HCT116 (cell line): ENCODE measurements at regions not wholly inside any gene's neighbourhood (a gene's known extent, or its start where the extent isn't known, plus 50 kb on each side); places are given as distances from the start of the nearest gene placed in this dataset.
"Not testable (repeated sequence)": the region's sequence is repeated elsewhere in the genome, so short reads cannot be mapped to it uniquely, and the experiment has no call there.

Experiments used
- ATAC-seq: fragments of 200-7000 bp; cut with Tn5 transposase; 2 replicates; pipeline ENCODE4 v1.9.1; 2020; ENCODE audit warnings: mild to moderate bottlenecking, moderate library complexity
- BruUV-seq: library from RNA; stranded (reverse); fragments of 400-500 nt; replicated peaks from 2 replicates; lab custom pipeline; 2021; lab: Mats Ljungman, UMichigan
- CTCF ChIA-PET: fragments of 300-600 bp; sonication (Branson Sonifier 250); formaldehyde crosslinking; loops from one replicate; lab custom pipeline; 2021; ENCODE audit warnings: antibody characterized with exemption; lab: Charles Lee
- POLR2A ChIA-PET: fragments of 300-600, 350-600 bp; sonication (Branson Sonifier 250); formaldehyde crosslinking; loops from one replicate; lab custom pipeline; 2021; ENCODE audit warnings: antibody characterized with exemption; lab: Charles Lee
- RAD21 ChIA-PET, 2 experiments: fragments of 300-600 bp; sonication (Branson Sonifier 250); formaldehyde crosslinking; loops; one replicate each; lab custom pipeline; 2023; ENCODE audit warnings: low total read pairs in 2 of 2; ENCODE audit not compliant: uncharacterized antibody in 2 of 2, unreplicated experiment in 2 of 2, low non-redundant PET in 1 of 2; lab: Charles Lee
- DNase-seq: peaks from one replicate; pipeline ENCODE4 v3.0.0-alpha.2; 2010; ENCODE audit warnings: low read depth, low spot score
- H2AFZ ChIP-seq: fragments of 200-600 bp; shearing (Covaris generic), sonication (generic); 2 replicates; pipeline ENCODE4 v1.6.1; 2017; ENCODE audit warnings: low read depth, mixed run types, mixed read lengths, antibody characterized with exemption, low read length; ENCODE audit not compliant: poor library complexity, severe bottlenecking
- H3K27ac ChIP-seq: 2 replicates; pipeline ENCODE4 v1.5.1; 2012; ENCODE audit warnings: low read depth, low read length
- H3K27me3 ChIP-seq: fragments of 200-600 bp; sonication (generic); 2 replicates; pipeline ENCODE4 v1.6.1; 2016; ENCODE audit warnings: mixed run types, low read length, mixed read lengths; ENCODE audit not compliant: insufficient read depth
- H3K36me3 ChIP-seq, 2 experiments: fragments of 200-500 bp in 1 of 2; fragments of 200-600 bp in 1 of 2; sonication (Bioruptor generic) in 1 of 2; sonication (generic) in 1 of 2; 2 replicates each; pipeline versions ENCODE4 v1.5.1 to v1.6.1; 2014 to 2016; ENCODE audit warnings: low read length in 2 of 2, inconsistent platforms in 1 of 2, mixed read lengths in 1 of 2, mixed run types in 1 of 2; ENCODE audit not compliant: insufficient read depth in 2 of 2, control insufficient read depth in 1 of 2
- H3K4me1 ChIP-seq, 2 experiments: fragments of 200-600 bp in 1 of 2; sonication (generic) in 1 of 2; 2 replicates each; pipeline versions ENCODE4 v1.5.1 to v1.6.1; 2012 to 2017; ENCODE audit warnings: low read length in 2 of 2, inconsistent platforms in 1 of 2, mild to moderate bottlenecking in 1 of 2, mixed read lengths in 1 of 2, mixed run types in 1 of 2, moderate library complexity in 1 of 2; ENCODE audit not compliant: insufficient read depth in 2 of 2, control insufficient read depth in 1 of 2
- H3K4me2 ChIP-seq: fragments of 200-600 bp; sonication (generic); 2 replicates; pipeline ENCODE4 v1.6.1; 2017; ENCODE audit warnings: mixed run types, low read length, mixed read lengths
- H3K4me3 ChIP-seq, 2 experiments: fragments of 200-600 bp in 1 of 2; sonication (generic) in 1 of 2; replicated peaks in 1 of 2; 2 replicates each; pipeline ENCODE4 v1.5.1; 2011 to 2016; ENCODE audit warnings: low read length in 2 of 2, control low read depth in 1 of 2, low read depth in 1 of 2, mild to moderate bottlenecking in 1 of 2, mixed read lengths in 1 of 2, mixed run types in 1 of 2
- H3K79me2 ChIP-seq: fragments of 200-600 bp; sonication (generic); 2 replicates; pipeline ENCODE4 v1.6.1; 2017; ENCODE audit warnings: mild to moderate bottlenecking, mixed run types, low read length, moderate library complexity, mixed read lengths; ENCODE audit not compliant: insufficient read depth
- H3K9ac ChIP-seq: fragments of 200-600 bp; sonication (generic); 2 replicates; pipeline ENCODE4 v1.6.1; 2016; ENCODE audit warnings: low read length, mixed read lengths
- H3K9me2 ChIP-seq: fragments of 200-600 bp; sonication (generic), shearing (Covaris generic); 2 replicates; pipeline ENCODE4 v1.6.1; 2017; ENCODE audit warnings: mixed run types, mild to moderate bottlenecking, moderate library complexity; ENCODE audit not compliant: insufficient read depth
- H3K9me3 ChIP-seq, 2 experiments: fragments of 200-500 bp in 1 of 2; fragments of 200-600 bp in 1 of 2; sonication (Bioruptor generic) in 1 of 2; sonication (generic) in 1 of 2; 2 replicates each; pipeline ENCODE4 v1.6.1; 2014 to 2017; ENCODE audit warnings: low read length in 2 of 2, mixed read lengths in 2 of 2, inconsistent platforms in 1 of 2, low read depth in 1 of 2, mild to moderate bottlenecking in 1 of 2, mixed run types in 1 of 2, moderate library complexity in 1 of 2; ENCODE audit not compliant: control insufficient read depth in 1 of 2, insufficient read depth in 1 of 2
- H4K20me1 ChIP-seq: fragments of 200-600 bp; sonication (generic), shearing (Covaris generic); 2 replicates; pipeline ENCODE4 v1.6.1; 2017; ENCODE audit warnings: mixed run types, mild to moderate bottlenecking, moderate library complexity; ENCODE audit not compliant: insufficient read depth
- ATF3 ChIP-seq: IDR thresholded peaks from 2 replicates; pipeline ENCODE4 v1.6.1; 2012
- CBX3 ChIP-seq: IDR thresholded peaks from 2 replicates; pipeline ENCODE4 v1.6.1; 2012; ENCODE audit warnings: low read depth
- CEBPB ChIP-seq: IDR thresholded peaks from 2 replicates; pipeline ENCODE4 v1.6.1; 2012; ENCODE audit warnings: low read depth
- EZH2 ChIP-seq: fragments of 200-600 bp; sonication (generic); IDR thresholded peaks from 2 replicates; pipeline ENCODE4 v1.6.1; 2017; ENCODE audit warnings: antibody characterized with exemption, mixed run types
- EZH2phosphoT487 ChIP-seq: fragments of 200-600 bp; IDR thresholded peaks from 2 replicates; pipeline ENCODE4 v1.6.1; 2018; ENCODE audit warnings: antibody characterized with exemption, borderline replicate concordance
- MAX ChIP-seq: IDR thresholded peaks from 2 replicates; pipeline ENCODE4 v1.6.1; 2012
- POLR2A ChIP-seq: IDR thresholded peaks from 2 replicates; pipeline ENCODE4 v1.7.0; 2011; ENCODE audit warnings: borderline replicate concordance; ENCODE audit not compliant: insufficient read depth, insufficient read length; ENCODE audit errors: extremely low read depth
- POLR2AphosphoS5 ChIP-seq: IDR thresholded peaks from 2 replicates; pipeline ENCODE4 v1.6.1; 2011; ENCODE audit warnings: mild to moderate bottlenecking, low read depth, low read length, moderate library complexity
- RAD21 ChIP-seq: IDR thresholded peaks from 2 replicates; pipeline ENCODE4 v1.6.1; 2012; ENCODE audit warnings: low read depth, mild to moderate bottlenecking
- TCF7L2 ChIP-seq: IDR thresholded peaks from 2 replicates; pipeline ENCODE4 v1.7.0; 2011; ENCODE audit warnings: borderline replicate concordance, inconsistent platforms; ENCODE audit not compliant: insufficient read depth, insufficient read length; ENCODE audit errors: extremely low read depth
- YY1 ChIP-seq: IDR thresholded peaks from 2 replicates; pipeline ENCODE4 v1.6.1; 2011; ENCODE audit warnings: low read length, low read depth, moderate library complexity, mild to moderate bottlenecking; ENCODE audit not compliant: insufficient replicate concordance; ENCODE audit errors: extremely low read depth
- ZBTB33 ChIP-seq: IDR thresholded peaks from 2 replicates; pipeline ENCODE4 v1.6.1; 2011; ENCODE audit warnings: mild to moderate bottlenecking, low read length, moderate library complexity; ENCODE audit not compliant: insufficient replicate concordance; ENCODE audit errors: extremely low read depth
- ZNF274 ChIP-seq: fragments of 200-500 bp; sonication (Bioruptor generic); IDR thresholded peaks from 2 replicates; pipeline ENCODE4 v1.6.1; 2014; ENCODE audit warnings: mild to moderate bottlenecking, low read depth, low read length, inconsistent platforms
- intact Hi-C: fragments of 100-400 bp; cut with micrococcal nuclease; formaldehyde crosslinking; loops from 2 replicates; pipeline ENCODE4 v1.10.0; 2022

GRCh38 chr14:86312154-86312665 is 782.3 kb downstream of the FLRT2 start:
- H3K4me1 ChIP-seq, H3K9me3 ChIP-seq, H3K9me2 ChIP-seq, H3K27me3 ChIP-seq, DNase-seq, H3K9ac ChIP-seq, intact Hi-C loops, H3K79me2 ChIP-seq, H3K27ac ChIP-seq, H3K4me2 ChIP-seq, BruUV-seq, H3K36me3 ChIP-seq, H4K20me1 ChIP-seq, POLR2A ChIA-PET, CTCF ChIA-PET, H2AFZ ChIP-seq, H3K4me3 ChIP-seq, RAD21 ChIA-PET, ATAC-seq: not testable (repeated sequence)

- TF ChIP-seq ATF3: no peak
- TF ChIP-seq EZH2phosphoT487: no peak
- no peak for TF ChIP-seq TCF7L2
- no peak for TF ChIP-seq RAD21
- no peak for TF ChIP-seq ZNF274
- TF ChIP-seq CEBPB: no peak
- no peak for TF ChIP-seq MAX
- TF ChIP-seq POLR2A: no peak
- no peak for TF ChIP-seq ZBTB33
- TF ChIP-seq CBX3: no peak
- no peak for TF ChIP-seq YY1
- no peak for TF ChIP-seq POLR2AphosphoS5
- no peak for TF ChIP-seq EZH2
- BruUV-seq: no TSS peak
- Histone ChIP-seq H3K4me2 (no peak overlapping the region), H3K9me2 (no peaks in the 10 kb centered on the region), H2AFZ (no peak overlapping the region), H3K9me3 (peaks cover 3 to 13% of the 10 kb centered on the region in 2 experiments; a peak in 2 of 4 replicates), H3K4me3 (no peak overlapping the region), H3K4me1 (no peaks in the 10 kb centered on the region), H3K27me3 (no peaks in the 10 kb centered on the region), H4K20me1 (no peaks in the 10 kb centered on the region), H3K36me3 (no peaks in the 10 kb centered on the region), H3K27ac (no peak overlapping the region), H3K79me2 (no peaks in the 10 kb centered on the region), H3K9ac (no peak overlapping the region)
- CTCF ChIA-PET: no interaction called here
- ATAC-seq (no peak), DNase-seq (no peak)
- RAD21 ChIA-PET: no interaction called here
- intact Hi-C loops: no loop called here
- POLR2A ChIA-PET: no interaction called here
Observed at GRCh38 chr14:86311151-86311550, 781.2 kb downstream of the FLRT2 start.
